Gastrocnemius medialis (tissue), 4 donors: ENCODE measurements at regions not wholly inside any gene's neighbourhood (a gene's known extent, or its start where the extent isn't known, plus 50 kb on each side); places are given as distances from the start of the nearest gene placed in this dataset.

ENCODE experiments used
- ATAC-seq, 2 donors: fragments of 150-250 bp; one replicate each; pipeline ENCODE4 v1.9.1; 2016
- DNase-seq, 2 donors: peaks; one replicate each; pipeline ENCODE4 v3.0.0-alpha.2; 2019
- H3K27ac ChIP-seq, 4 donors: fragments of 200-600 bp; sonication (generic); 1 replicate in 1 of 4; 2 replicates in 3 of 4; pipeline ENCODE4 v1.5.1; 2016 to 2018; ENCODE audit warnings: mild to moderate bottlenecking in 2 of 4, moderate library complexity in 1 of 4
- H3K27me3 ChIP-seq, 3 donors: fragments of 200-600 bp; sonication (generic) in 2 of 3; 1 replicate in 1 of 3; 2 replicates in 2 of 3; pipeline versions ENCODE4 v1.5.1 to v1.6.0; 2016 to 2019; ENCODE audit warnings: mild to moderate bottlenecking in 1 of 3, moderate library complexity in 1 of 3
- H3K36me3 ChIP-seq, 2 donors: fragments of 200-600 bp; sonication (generic) in 1 of 2; one replicate each; pipeline ENCODE4 v1.5.1; 2017 to 2018
- H3K4me1 ChIP-seq, 2 donors: fragments of 200-600 bp; sonication (generic) in 1 of 2; one replicate each; pipeline ENCODE4 v1.5.1; 2016 to 2017; ENCODE audit warnings: mild to moderate bottlenecking in 2 of 2
- H3K4me3 ChIP-seq, 4 donors: fragments of 200-600 bp; sonication (generic) in 3 of 4; 1 replicate in 1 of 4; 2 replicates in 3 of 4; pipeline ENCODE4 v1.5.1; 2016 to 2019; ENCODE audit warnings: mild to moderate bottlenecking in 2 of 4
- H3K9me3 ChIP-seq, 3 donors: fragments of 200-600 bp; sonication (generic) in 2 of 3; 1 replicate in 1 of 3; 2 replicates in 2 of 3; pipeline ENCODE4 v1.5.1; 2016 to 2019
- POLR2A ChIP-seq, 2 donors: fragments of 450-650 bp; IDR thresholded peaks; one replicate each; pipeline ENCODE4 v1.6.1; 2017; ENCODE audit warnings: antibody characterized with exemption in 2 of 2, mild to moderate bottlenecking in 2 of 2, moderate library complexity in 2 of 2
- in situ Hi-C, 4 donors: fragments of 200-750 bp; cut with MboI; loops; one replicate each; pipeline versions ENCODE4 v1.15.0 to v1.8.0; 2017; ENCODE audit warnings: low sequenced_read_pairs in 4 of 4
- intact Hi-C: fragments of 100-400 bp; cut with DNase I; formaldehyde crosslinking; loops from one replicate; pipeline ENCODE4 v1.15.1; 2023; ENCODE audit warnings: low total_unique reads
- TF ChIP-seq, protein P1 (sequence below), 5 experiments: fragments of 450-650 bp in 3 of 5; fragments of 200-600 bp in 2 of 5; sonication (generic) in 2 of 5; IDR thresholded peaks in 4 of 5; conservative IDR thresholded peaks in 1 of 5; 1 replicate in 4 of 5; 2 replicates in 1 of 5; pipeline ENCODE4 v1.5.1; 2016 to 2019; ENCODE audit warnings: antibody characterized with exemption in 5 of 5, mild to moderate bottlenecking in 3 of 5, moderate library complexity in 3 of 5

DNA sequence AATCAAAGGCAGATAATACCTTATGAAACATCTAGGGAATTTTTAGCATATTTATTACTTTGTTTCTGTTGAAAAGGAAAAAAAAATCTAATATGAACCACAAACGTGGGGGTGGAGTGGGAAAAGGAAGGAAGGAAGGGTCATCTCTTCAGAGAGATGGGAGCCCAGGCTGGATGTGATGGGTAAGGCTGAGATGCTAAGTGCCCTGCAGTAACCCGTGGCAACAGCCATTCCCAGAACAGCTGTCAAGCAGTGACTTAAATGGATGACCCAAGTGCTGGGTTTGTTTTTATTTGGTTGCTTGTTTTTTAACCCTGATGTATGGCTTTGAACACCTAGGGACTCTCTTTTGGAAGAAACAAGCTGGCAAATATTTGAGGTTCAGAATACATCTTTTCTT lies 50.7 kb upstream of the KLF7 start:
- intact Hi-C loops, result no loop called here
- ATAC-seq (no peak), DNase-seq (no peak)
- TF ChIP-seq POLR2A (IDR thresholded peaks at IDR 0.05), result no peak
- TF ChIP-seq, protein P1, sequence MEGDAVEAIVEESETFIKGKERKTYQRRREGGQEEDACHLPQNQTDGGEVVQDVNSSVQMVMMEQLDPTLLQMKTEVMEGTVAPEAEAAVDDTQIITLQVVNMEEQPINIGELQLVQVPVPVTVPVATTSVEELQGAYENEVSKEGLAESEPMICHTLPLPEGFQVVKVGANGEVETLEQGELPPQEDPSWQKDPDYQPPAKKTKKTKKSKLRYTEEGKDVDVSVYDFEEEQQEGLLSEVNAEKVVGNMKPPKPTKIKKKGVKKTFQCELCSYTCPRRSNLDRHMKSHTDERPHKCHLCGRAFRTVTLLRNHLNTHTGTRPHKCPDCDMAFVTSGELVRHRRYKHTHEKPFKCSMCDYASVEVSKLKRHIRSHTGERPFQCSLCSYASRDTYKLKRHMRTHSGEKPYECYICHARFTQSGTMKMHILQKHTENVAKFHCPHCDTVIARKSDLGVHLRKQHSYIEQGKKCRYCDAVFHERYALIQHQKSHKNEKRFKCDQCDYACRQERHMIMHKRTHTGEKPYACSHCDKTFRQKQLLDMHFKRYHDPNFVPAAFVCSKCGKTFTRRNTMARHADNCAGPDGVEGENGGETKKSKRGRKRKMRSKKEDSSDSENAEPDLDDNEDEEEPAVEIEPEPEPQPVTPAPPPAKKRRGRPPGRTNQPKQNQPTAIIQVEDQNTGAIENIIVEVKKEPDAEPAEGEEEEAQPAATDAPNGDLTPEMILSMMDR (IDR thresholded peaks at IDR 0.05 in 4 of 5, conservative IDR thresholded peaks at IDR 0.05 in 1 of 5), result no peak
- H3K4me1 ChIP-seq, result no peaks in the 10 kb centered on the region
- H3K4me3 ChIP-seq, result no peak overlapping the region
- no peaks in the 10 kb centered on the region for H3K9me3 ChIP-seq
- H3K27ac ChIP-seq, result no peak overlapping the region
- in situ Hi-C loops, result no loop called here
- no peaks in the 10 kb centered on the region for H3K27me3 ChIP-seq
- H3K36me3 ChIP-seq, result no peaks in the 10 kb centered on the region

DNA sequence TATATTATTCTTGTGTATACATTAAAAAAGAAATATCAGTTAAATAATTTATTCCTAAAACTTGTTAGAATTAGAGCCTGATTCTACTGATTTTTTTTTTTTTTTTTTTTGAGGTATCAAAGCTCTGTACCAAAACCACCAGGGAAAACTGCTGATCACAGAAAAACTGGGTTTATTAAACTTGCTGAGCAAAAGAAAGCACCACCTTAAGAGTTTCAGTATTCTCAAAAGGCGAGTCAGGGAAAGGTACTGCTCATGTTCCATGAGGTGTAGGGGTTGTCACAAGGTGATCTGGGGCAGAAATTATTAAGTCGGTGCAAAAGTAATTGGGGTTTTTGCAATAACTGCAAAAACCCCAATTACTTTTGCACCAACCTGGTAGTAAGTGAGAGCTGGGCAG lies 51.7 kb upstream of the KLF7 start:
- in situ Hi-C loops, result no loop called here
- TF ChIP-seq POLR2A (IDR thresholded peaks at IDR 0.05), result no peak
- TF ChIP-seq, protein P1 (IDR thresholded peaks at IDR 0.05 in 4 of 5, conservative IDR thresholded peaks at IDR 0.05 in 1 of 5), result no peak
- intact Hi-C loops, result no loop called here
- Histone ChIP-seq H3K27me3 (no peaks in the 10 kb centered on the region), H3K9me3 (no peaks in the 10 kb centered on the region), H3K27ac (no peak overlapping the region), H3K4me1 (no peaks in the 10 kb centered on the region), H3K36me3 (no peaks in the 10 kb centered on the region), H3K4me3 (no peak overlapping the region)
- DNase-seq (no peak), ATAC-seq (no peak)

DNA sequence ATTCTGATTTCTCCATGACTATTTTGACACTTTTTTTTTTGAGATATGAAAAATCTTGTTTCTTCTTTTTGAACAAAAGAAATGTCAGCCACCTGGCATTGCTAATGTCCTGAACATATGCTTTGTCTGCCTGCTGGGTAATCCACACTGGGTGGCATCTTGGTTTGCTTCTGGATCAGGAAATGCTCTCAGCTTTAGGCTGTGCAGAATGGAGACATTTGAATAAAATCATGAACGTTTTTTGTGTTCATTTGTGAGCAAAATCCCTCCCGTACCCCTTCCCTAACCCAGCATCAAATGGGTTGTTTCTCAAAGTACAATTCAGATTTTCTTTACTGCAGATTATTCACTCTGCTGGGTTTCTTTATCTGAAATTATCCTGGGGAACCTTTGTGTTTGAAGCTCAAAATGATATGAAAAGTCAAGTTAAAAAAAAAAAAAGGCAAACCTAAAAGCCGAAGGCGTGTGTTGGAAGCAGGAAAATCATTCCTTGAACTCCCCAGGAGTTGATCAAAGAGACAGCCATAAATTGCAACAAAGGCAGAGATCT lies 53.4 kb upstream of the KLF7 start:
- intact Hi-C loops, result no loop called here
- H3K27me3 ChIP-seq, result no peaks in the 10 kb centered on the region
- no peak overlapping the region for H3K27ac ChIP-seq
- in situ Hi-C loops, result no loop called here
- H3K4me1 ChIP-seq, result no peaks in the 10 kb centered on the region
- H3K9me3 ChIP-seq, result no peaks in the 10 kb centered on the region
- ATAC-seq, result no peak
- H3K4me3 ChIP-seq, result no peak overlapping the region
- DNase-seq, result no peak
- H3K36me3 ChIP-seq, result no peaks in the 10 kb centered on the region
- no peak for TF ChIP-seq POLR2A (IDR thresholded peaks at IDR 0.05)
- TF ChIP-seq, protein P1 (IDR thresholded peaks at IDR 0.05 in 4 of 5, conservative IDR thresholded peaks at IDR 0.05 in 1 of 5), result no peak

DNA sequence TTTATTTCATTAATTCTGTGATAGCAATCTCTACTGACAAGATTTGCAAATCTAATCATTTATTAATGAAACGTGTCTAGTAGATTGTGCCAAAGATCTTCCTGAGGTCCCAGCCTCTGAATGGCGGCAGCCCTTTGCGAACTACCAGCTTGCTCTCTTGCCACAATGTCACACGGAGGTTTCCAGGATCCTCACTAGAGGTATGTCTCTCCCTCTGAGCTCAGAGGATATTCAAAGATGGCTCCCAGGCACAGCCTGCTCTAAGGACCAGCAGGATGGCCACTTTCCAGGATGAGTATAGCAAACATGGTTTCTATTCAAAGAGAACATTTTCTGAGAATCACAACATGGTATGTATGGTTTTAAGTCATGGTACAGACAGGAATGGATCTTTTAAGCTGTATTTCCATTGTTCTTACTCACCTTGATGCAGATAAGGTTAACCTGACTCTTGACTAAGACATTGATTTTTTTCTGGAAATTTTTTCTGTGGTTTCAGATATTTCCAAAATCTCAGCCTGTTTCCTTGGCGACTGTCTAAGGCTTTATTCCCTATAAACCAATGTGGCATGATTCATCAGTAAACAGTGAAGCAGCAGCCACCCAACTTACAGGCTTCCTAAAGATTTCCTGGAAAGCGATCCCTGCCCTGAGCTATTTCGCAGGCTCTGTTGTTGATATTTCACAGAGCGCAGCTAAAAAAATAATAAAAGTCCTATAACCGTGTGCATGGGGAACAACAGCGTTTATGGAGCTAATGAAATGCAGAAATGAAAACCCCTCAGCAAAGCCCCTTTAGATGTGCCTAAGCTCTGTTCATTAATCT lies 54.1 kb upstream of the KLF7 start:
- Histone ChIP-seq H3K4me3 (no peak overlapping the region), H3K27me3 (no peaks in the 10 kb centered on the region), H3K4me1 (no peaks in the 10 kb centered on the region), H3K36me3 (no peaks in the 10 kb centered on the region), H3K27ac (no peak overlapping the region), H3K9me3 (no peaks in the 10 kb centered on the region)
- intact Hi-C loops (no loop called here), in situ Hi-C loops (no loop called here)
- ATAC-seq (no peak), DNase-seq (no peak)
- TF ChIP-seq POLR2A (IDR thresholded peaks at IDR 0.05), result no peak
- TF ChIP-seq, protein P1 (IDR thresholded peaks at IDR 0.05 in 4 of 5, conservative IDR thresholded peaks at IDR 0.05 in 1 of 5), result no peak
